DMS53 treated with DMSO at 0.1 percent for 48 hours (cell line): ENCODE measurements at regions not wholly inside any gene's neighbourhood (a gene's known extent, or its start where the extent isn't known, plus 50 kb on each side); places are given as distances from the start of the nearest gene placed in this dataset.
"Not testable (repeated sequence)": the region's sequence is repeated elsewhere in the genome, so short reads cannot be mapped to it uniquely, and the experiment has no call there.

Experiments
- DNase-seq: peaks from one replicate; lab custom pipeline; 2025; ENCODE audit not compliant: unreplicated experiment; lab: John Stamatoyannopoulos, UW

GRCh38 chr5:7074176-7074575, 321.8 kb upstream of the ADCY2 start:
- no peak for DNase-seq

GRCh38 chr5:7075470-7075869, 320.5 kb upstream of the ADCY2 start:
- DNase-seq: no peak

- DNase-seq: no peak
These were observed 317.8 kb upstream of the ADCY2 start for GRCh38 chr5:7078101-7078500.

GRCh38 chr5:7078901-7079300, 317.0 kb upstream of the ADCY2 start:
- peak; percentile 3 for DNase-seq

- DNase-seq: no peak
These were observed 315.4 kb upstream of the ADCY2 start for GRCh38 chr5:7080501-7080900.

GRCh38 chr5:7087719-7088297, 308.1 kb upstream of the ADCY2 start:
- no peak for DNase-seq

- DNase-seq: no peak
These were observed 307.1 kb upstream of the ADCY2 start for GRCh38 chr5:7088849-7089248.

- no peak for DNase-seq
These were observed 301.3 kb upstream of the ADCY2 start for GRCh38 chr5:7094626-7095025.

- no peak for DNase-seq
These were observed 299.6 kb upstream of the ADCY2 start for GRCh38 chr5:7096294-7096693.

GRCh38 chr5:7105358-7105757, 290.6 kb upstream of the ADCY2 start:
- DNase-seq: no peak

GRCh38 chr5:7117961-7118360, 278.0 kb upstream of the ADCY2 start:
- DNase-seq: no peak

GRCh38 chr5:7131680-7132079, 264.3 kb upstream of the ADCY2 start:
- no peak for DNase-seq

GRCh38 chr5:7146886-7147285, 249.1 kb upstream of the ADCY2 start:
- peak; percentile 13 for DNase-seq

GRCh38 chr5:7157083-7157482, 238.9 kb upstream of the ADCY2 start:
- no peak for DNase-seq

GRCh38 chr5:7169240-7169878, 226.6 kb upstream of the ADCY2 start:
- DNase-seq: no peak

- not testable (repeated sequence) for DNase-seq
These were observed 225.2 kb upstream of the ADCY2 start for GRCh38 chr5:7170785-7171184.

GRCh38 chr5:7179364-7179763, 216.6 kb upstream of the ADCY2 start:
- no peak for DNase-seq

- DNase-seq: no peak
These were observed 214.1 kb upstream of the ADCY2 start for GRCh38 chr5:7181841-7182240.

- no peak for DNase-seq
These were observed 210.2 kb upstream of the ADCY2 start for GRCh38 chr5:7185742-7186141.

- DNase-seq: no peak
These were observed 209.1 kb upstream of the ADCY2 start for GRCh38 chr5:7186818-7187217.

- no peak for DNase-seq
These were observed 205.2 kb upstream of the ADCY2 start for GRCh38 chr5:7190712-7191250.

- no peak for DNase-seq
These were observed 203.9 kb upstream of the ADCY2 start for GRCh38 chr5:7192016-7192415.

- no peak for DNase-seq
These were observed 193.1 kb upstream of the ADCY2 start for GRCh38 chr5:7202846-7203245.
